ENCODE measurements at regions not wholly inside any gene's neighbourhood (a gene's known extent, or its start where the extent isn't known, plus 50 kb on each side); places are given as distances from the start of the nearest gene placed in this dataset.

GRCh38 chr4:54914781-54915180 is 210.6 kb downstream of the KDR start:
- no peak for TF ChIP-seq CTCF (IDR thresholded peaks at IDR 0.05)
- TF ChIP-seq EP300 (IDR thresholded peaks at IDR 0.05): no peak
- TF ChIP-seq POLR2AphosphoS5 (IDR thresholded peaks at IDR 0.05): no peak

All from suprapubic skin (tissue), 4 donors.